ENCODE measurements at regions not wholly inside any gene's neighbourhood (a gene's known extent, or its start where the extent isn't known, plus 50 kb on each side); places are given as distances from the start of the nearest gene placed in this dataset.

- H3K9me3 ChIP-seq (ENCODE audit: control insufficient read depth, insufficient read depth, low read length): peaks cover 3% of the 10 kb centered on the region; the same call in 1 of the 2 replicates
- no peaks in the 10 kb centered on the region for H4K20me1 ChIP-seq (ENCODE audit: control insufficient read depth, insufficient read depth, low read depth, low read length)
- H3K36me3 ChIP-seq (ENCODE audit: control insufficient read depth, low read length): no peaks in the 10 kb centered on the region
- no peaks in the 10 kb centered on the region for H3K79me2 ChIP-seq (ENCODE audit: control insufficient read depth, low read length)
- H3F3A ChIP-seq (ENCODE audit: control insufficient read depth, insufficient read depth): no peaks in the 10 kb centered on the region
- H3K27ac ChIP-seq (ENCODE audit: low read depth, low read length): no peak overlapping the region
- H3K4me2 ChIP-seq (ENCODE audit: low read length): no peak overlapping the region
- no peaks in the 10 kb centered on the region for H3K4me1 ChIP-seq (ENCODE audit: control insufficient read depth, low read length)
- TF ChIP-seq CTCF (IDR thresholded peaks at IDR 0.05; ENCODE audit: low read depth, low read length, poor library complexity, severe bottlenecking) (no peak), EZH2phosphoT487 (IDR thresholded peaks at IDR 0.05; ENCODE audit: borderline replicate concordance, low read length) (no peak)
- H3K4me3 ChIP-seq (ENCODE audit: low read length): no peak overlapping the region
- no peaks in the 10 kb centered on the region for H3K9me2 ChIP-seq (replicated peaks; ENCODE audit: control insufficient read depth, low read length)
- H3K27me3 ChIP-seq (ENCODE audit: control insufficient read depth, low read length): no peaks in the 10 kb centered on the region
These were observed 298.7 kb upstream of the ARRDC4 start for GRCh38 chr15:97661796-97662195.

GRCh38 chr15:97672586-97672985 lies 287.9 kb upstream of the ARRDC4 start:
- Histone ChIP-seq H3K79me2 (ENCODE audit: control insufficient read depth, low read length) (no peaks in the 10 kb centered on the region), H3K4me1 (ENCODE audit: control insufficient read depth, low read length) (no peaks in the 10 kb centered on the region), H3F3A (ENCODE audit: control insufficient read depth, insufficient read depth) (no peaks in the 10 kb centered on the region)

GRCh38 chr15:97678656-97679055 lies 281.8 kb upstream of the ARRDC4 start:
- Histone ChIP-seq H3K36me3 (ENCODE audit: control insufficient read depth, low read length) (no peaks in the 10 kb centered on the region), H3K9me3 (ENCODE audit: control insufficient read depth, insufficient read depth, low read length) (no peaks in the 10 kb centered on the region), H3K4me3 (ENCODE audit: low read length) (no peak overlapping the region), H3K4me1 (ENCODE audit: control insufficient read depth, low read length) (no peaks in the 10 kb centered on the region), H3K27me3 (ENCODE audit: control insufficient read depth, low read length) (no peaks in the 10 kb centered on the region), H3K27ac (ENCODE audit: low read depth, low read length) (no peak overlapping the region), H3K9me2 (replicated peaks; ENCODE audit: control insufficient read depth, low read length) (no peaks in the 10 kb centered on the region), H3F3A (ENCODE audit: control insufficient read depth, insufficient read depth) (no peaks in the 10 kb centered on the region), H3K4me2 (ENCODE audit: low read length) (no peak overlapping the region), H3K79me2 (ENCODE audit: control insufficient read depth, low read length) (no peaks in the 10 kb centered on the region), H4K20me1 (ENCODE audit: control insufficient read depth, insufficient read depth, low read depth, low read length) (no peaks in the 10 kb centered on the region)
- no peak for TF ChIP-seq CTCF (IDR thresholded peaks at IDR 0.05; ENCODE audit: low read depth, low read length, poor library complexity, severe bottlenecking)
- no peak for TF ChIP-seq EZH2phosphoT487 (IDR thresholded peaks at IDR 0.05; ENCODE audit: borderline replicate concordance, low read length)

More at GRCh38 chr15:97672586-97672985, 287.9 kb upstream of the ARRDC4 start:
- Histone ChIP-seq H3K27ac (ENCODE audit: low read depth, low read length) (no peak overlapping the region), H4K20me1 (ENCODE audit: control insufficient read depth, insufficient read depth, low read depth, low read length) (no peaks in the 10 kb centered on the region), H3K36me3 (ENCODE audit: control insufficient read depth, low read length) (no peaks in the 10 kb centered on the region), H3K4me3 (ENCODE audit: low read length) (no peak overlapping the region), H3K27me3 (ENCODE audit: control insufficient read depth, low read length) (no peaks in the 10 kb centered on the region), H3K9me3 (ENCODE audit: control insufficient read depth, insufficient read depth, low read length) (no peaks in the 10 kb centered on the region), H3K9me2 (replicated peaks; ENCODE audit: control insufficient read depth, low read length) (no peaks in the 10 kb centered on the region), H3K4me2 (ENCODE audit: low read length) (no peak overlapping the region)
- TF ChIP-seq EZH2phosphoT487 (IDR thresholded peaks at IDR 0.05; ENCODE audit: borderline replicate concordance, low read length) (no peak), CTCF (IDR thresholded peaks at IDR 0.05; ENCODE audit: low read depth, low read length, poor library complexity, severe bottlenecking) (no peak)
